HG02973 (cell line): ENCODE measurements at regions not wholly inside any gene's neighbourhood (a gene's known extent, or its start where the extent isn't known, plus 50 kb on each side); places are given as distances from the start of the nearest gene placed in this dataset.
"Not testable (repeated sequence)": the region's sequence is repeated elsewhere in the genome, so short reads cannot be mapped to it uniquely, and the experiment has no call there.

Experiments used
- ATAC-seq: cut with Tn5 transposase; IDR thresholded peaks from one replicate; pipeline ENCODE4 v1.9.1; 2021; ENCODE audit warnings: moderate library complexity; ENCODE audit not compliant: unreplicated experiment

DNA sequence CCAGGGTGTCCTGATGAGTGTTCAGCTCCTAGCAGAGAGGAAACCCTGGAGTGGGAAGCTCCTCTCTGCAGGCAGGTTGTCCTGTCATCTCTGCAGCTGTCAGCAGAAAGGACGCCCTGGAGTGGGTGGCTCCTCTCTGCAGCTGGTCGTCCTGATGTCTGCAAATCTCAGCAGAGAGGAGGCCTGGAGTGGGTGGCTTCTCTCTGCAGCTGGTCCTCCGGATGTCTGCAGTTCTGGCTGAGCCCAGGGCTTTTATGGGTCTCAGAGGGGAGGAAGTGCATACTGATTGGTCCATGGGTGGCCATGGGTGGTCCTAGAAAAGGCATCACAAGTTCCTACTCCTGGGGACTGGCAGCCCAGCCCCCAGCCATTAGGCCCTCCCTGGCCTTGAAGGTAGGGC is 102.6 kb upstream of the BNIP2 start:
- ATAC-seq: no peak

DNA sequence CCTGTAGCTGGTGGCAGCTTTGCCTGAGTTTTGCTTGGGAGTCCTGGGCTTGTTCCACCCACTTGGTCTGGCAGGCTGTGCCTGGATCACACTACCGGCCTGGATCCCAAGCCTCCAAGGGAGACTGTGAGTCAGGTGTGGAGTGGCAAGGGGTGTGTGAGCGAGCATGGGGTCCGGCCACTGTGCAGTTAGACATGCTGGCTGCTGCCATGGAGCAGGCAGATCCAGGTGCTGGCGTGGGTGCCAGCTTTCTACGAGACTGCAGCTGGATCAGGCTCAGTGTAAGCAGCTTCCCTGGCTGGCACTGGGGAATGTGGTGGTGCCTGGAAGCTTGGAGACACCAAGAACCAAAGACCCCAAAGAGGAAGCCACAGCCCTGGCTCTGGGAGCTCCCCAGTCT is 102.0 kb upstream of the BNIP2 start:
- ATAC-seq: no peak

DNA sequence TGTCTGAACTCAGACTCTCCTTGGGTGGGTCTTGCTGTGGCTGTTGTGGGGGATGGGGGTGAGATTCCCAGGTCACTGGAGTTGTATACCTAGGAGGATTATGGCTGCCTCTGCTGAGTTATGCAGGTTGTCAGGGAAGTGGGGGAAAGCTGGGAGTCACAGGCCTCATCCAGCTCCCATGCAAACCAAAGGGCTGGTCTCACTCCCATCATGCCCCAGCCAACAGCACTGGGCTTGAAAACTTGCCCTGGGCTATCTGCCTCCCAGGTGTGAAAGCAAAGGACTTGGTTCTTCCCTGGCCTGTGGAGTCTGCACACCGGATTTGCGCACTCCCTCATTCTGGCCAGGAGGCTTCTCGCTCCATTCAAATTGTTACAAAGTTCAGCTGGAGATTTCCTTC is 97.3 kb upstream of the BNIP2 start:
- ATAC-seq: not testable (repeated sequence)

DNA sequence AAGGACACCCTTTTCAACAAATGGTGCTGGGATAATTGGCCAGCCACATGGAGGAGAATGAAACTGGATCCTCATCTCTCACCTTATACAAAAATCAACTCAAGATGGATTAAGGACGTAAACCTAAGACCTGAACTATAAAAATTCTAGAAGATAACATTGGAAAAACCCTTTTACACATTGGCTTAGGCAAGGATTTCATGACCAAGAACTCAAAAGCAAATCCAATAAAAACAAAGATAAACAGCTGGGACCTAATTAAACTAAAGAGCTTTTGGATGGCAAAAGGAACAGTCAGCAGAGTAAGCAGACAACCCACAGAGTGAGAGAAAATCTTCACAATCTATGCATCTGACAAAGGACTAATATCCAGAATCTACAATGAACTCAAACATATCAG is 96.9 kb upstream of the BNIP2 start:
- not testable (repeated sequence) for ATAC-seq

DNA sequence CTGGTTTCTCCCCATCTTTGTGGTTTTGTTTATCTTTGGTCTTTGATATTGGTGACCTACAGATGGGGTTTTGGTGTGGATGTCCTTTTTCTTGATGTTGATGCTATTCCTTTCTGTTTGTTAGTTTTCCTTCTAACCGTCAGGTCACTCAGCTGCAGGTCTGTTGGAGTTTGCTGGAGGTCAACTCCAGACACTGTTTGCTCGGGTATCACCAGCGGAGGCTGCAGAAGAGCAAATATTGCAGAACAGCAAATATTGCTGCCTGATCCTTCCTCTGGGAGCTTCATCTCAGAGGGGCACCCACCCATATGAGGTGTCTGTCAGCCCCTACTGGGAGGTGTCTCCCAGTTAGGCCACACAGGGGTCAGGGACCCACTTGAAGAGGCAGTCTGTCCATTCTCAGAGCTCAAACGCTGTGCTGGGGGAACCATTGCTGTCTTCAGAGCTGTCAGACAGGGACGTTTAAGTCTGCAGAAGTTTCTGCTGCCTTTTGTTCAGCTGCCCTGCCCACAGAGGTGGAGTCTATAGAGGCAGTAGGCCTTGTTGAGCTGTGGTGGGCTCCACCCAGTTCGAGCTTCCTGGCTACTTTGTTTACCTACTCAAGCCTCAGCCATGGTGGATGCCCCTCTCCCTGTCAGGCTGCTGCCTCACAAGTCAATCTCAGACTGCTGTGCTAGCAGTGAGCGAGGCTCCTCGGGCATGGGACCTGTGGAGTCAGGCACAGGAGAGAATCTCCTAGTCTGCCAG is 94.8 kb upstream of the BNIP2 start:
- ATAC-seq: not testable (repeated sequence)

GRCh38 chr15:59779110-59779509 is 90.0 kb upstream of the BNIP2 start:
- ATAC-seq: no peak

- no peak for ATAC-seq
These were observed 75.7 kb upstream of the BNIP2 start for GRCh38 chr15:59764775-59765174.

GRCh38 chr15:59762558-59762957 is 73.4 kb upstream of the BNIP2 start:
- no peak for ATAC-seq

- not testable (repeated sequence) for ATAC-seq
These were observed 71.1 kb upstream of the BNIP2 start for GRCh38 chr15:59760256-59760655.

- ATAC-seq: no peak
These were observed 62.7 kb upstream of the BNIP2 start for GRCh38 chr15:59751552-59752413.

DNA sequence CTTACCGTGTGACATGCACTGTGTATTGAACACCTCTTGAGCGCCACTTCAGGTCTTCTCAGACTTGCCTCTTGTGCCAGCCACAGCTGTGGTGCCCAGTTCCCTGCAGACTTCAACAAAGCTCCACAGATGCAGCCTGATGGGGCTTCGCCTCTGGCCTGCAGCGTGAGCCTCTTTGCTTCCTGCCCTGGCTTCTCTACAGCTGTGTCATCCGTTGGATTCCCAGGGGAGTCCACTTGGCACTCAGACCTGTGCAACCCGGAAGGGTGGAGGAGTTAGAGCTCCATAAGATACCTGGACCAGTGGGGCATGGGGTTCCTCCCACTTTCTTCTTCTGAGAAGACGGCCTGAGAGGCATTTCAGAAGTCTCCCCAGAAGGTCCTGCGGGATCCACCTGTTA is 57.7 kb upstream of the BNIP2 start:
- no peak for ATAC-seq

DNA sequence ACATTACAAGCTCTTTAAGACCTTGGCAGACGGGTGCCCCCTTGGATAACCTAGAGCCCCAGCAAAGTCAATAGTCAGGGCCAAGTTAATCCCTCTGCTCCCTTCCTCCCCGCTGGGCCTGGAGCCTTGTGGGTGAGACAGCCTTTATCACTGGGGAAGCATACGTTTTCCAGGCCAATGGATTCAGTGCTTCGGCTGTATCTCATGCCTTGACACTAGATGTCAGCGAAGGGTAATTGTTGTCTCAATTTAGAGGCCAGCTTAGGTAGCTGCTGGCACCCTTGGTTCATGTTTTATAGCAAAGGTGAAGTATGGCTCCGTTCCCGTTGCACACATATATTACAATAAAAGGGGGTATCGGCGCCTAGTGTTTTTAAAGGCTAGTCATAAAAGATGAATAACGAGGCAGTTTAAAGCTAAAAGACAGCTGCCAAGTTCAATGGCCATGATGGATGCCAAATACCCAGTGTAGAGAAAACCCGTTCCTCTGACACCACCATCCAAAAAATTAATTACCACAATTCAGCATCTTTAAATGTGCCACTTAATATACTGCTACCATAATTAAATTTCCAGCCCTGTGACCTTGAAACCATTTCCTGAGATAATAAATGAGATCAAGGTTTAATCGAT is 52.3 kb upstream of the BNIP2 start:
- ATAC-seq: no peak

GRCh38 chr15:59739557-59740186 is 50.6 kb upstream of the BNIP2 start:
- no peak for ATAC-seq
